Fibroblast of peridontal ligament (primary cell): ENCODE measurements at regions not wholly inside any gene's neighbourhood (a gene's known extent, or its start where the extent isn't known, plus 50 kb on each side); places are given as distances from the start of the nearest gene placed in this dataset.

Experiments
- DNase-seq: peaks from one replicate; pipeline ENCODE4 v3.0.0-alpha.2; 2010; ENCODE audit errors: extremely low read depth

- DNase-seq = no peak
Measured at GRCh38 chr21:38148046-38148445, 108.7 kb upstream of the KCNJ15 start.

- DNase-seq = no peak
Measured at GRCh38 chr21:38151021-38151645, 105.7 kb upstream of the KCNJ15 start.

- no peak for DNase-seq
Measured at GRCh38 chr21:38156200-38156599, 100.6 kb upstream of the KCNJ15 start.

GRCh38 chr21:38159355-38159754 lies 97.4 kb upstream of the KCNJ15 start:
- peak; percentile 96 for DNase-seq

- DNase-seq = peak; percentile 65
Measured at GRCh38 chr21:38165466-38166172, 91.2 kb upstream of the KCNJ15 start.

- no peak for DNase-seq
Measured at GRCh38 chr21:38166173-38166535, 90.6 kb upstream of the KCNJ15 start.

- DNase-seq = no peak
Measured at GRCh38 chr21:38167345-38167744, 89.4 kb upstream of the KCNJ15 start.

GRCh38 chr21:38170283-38170682 lies 86.5 kb upstream of the KCNJ15 start:
- DNase-seq = peak; percentile 70

GRCh38 chr21:38170704-38171682 lies 85.8 kb upstream of the KCNJ15 start:
- peak; percentile 52 for DNase-seq

- DNase-seq = peak; percentile 30
Measured at GRCh38 chr21:38171723-38172344, 85.0 kb upstream of the KCNJ15 start.

GRCh38 chr21:38173276-38174035 lies 83.3 kb upstream of the KCNJ15 start:
- DNase-seq = peak; percentile 16

GRCh38 chr21:38175306-38175705 lies 81.5 kb upstream of the KCNJ15 start:
- DNase-seq = peak; percentile 53

- DNase-seq = no peak
Measured at GRCh38 chr21:38177919-38178652, 78.7 kb upstream of the KCNJ15 start.

- no peak for DNase-seq
Measured at GRCh38 chr21:38178653-38179470, 77.9 kb upstream of the KCNJ15 start.

GRCh38 chr21:38179511-38179910 lies 77.3 kb upstream of the KCNJ15 start:
- DNase-seq = no peak

- DNase-seq = peak; percentile 76
Measured at GRCh38 chr21:38181096-38181495, 75.7 kb upstream of the KCNJ15 start.

GRCh38 chr21:38182370-38182985 lies 74.3 kb upstream of the KCNJ15 start:
- no peak for DNase-seq

GRCh38 chr21:38183961-38184360 lies 72.8 kb upstream of the KCNJ15 start:
- DNase-seq = no peak

- no peak for DNase-seq
Measured at GRCh38 chr21:38186661-38187270, 70.0 kb upstream of the KCNJ15 start.
